Glutamatergic neuron (in vitro differentiated cells): ENCODE measurements at regions not wholly inside any gene's neighbourhood (a gene's known extent, or its start where the extent isn't known, plus 50 kb on each side); places are given as distances from the start of the nearest gene placed in this dataset.

Source experiments
- DNase-seq: peaks from one replicate; pipeline ENCODE4 v3.0.0; 2022
- H3K27ac Mint-ChIP-seq: one replicate; pipeline ENCODE4 v1.8.0; 2020; ENCODE audit warnings: mild to moderate bottlenecking, mixed read lengths, inconsistent platforms; ENCODE audit not compliant: unreplicated experiment
- H3K27me3 Mint-ChIP-seq: one replicate; pipeline ENCODE4 v1.8.0; 2020; ENCODE audit warnings: mild to moderate bottlenecking, moderate library complexity, mixed read lengths, inconsistent platforms; ENCODE audit not compliant: unreplicated experiment
- H3K36me3 Mint-ChIP-seq: one replicate; pipeline ENCODE4 v1.8.0; 2020; ENCODE audit warnings: mild to moderate bottlenecking, mixed read lengths, inconsistent platforms; ENCODE audit not compliant: unreplicated experiment
- H3K4me1 Mint-ChIP-seq: one replicate; pipeline ENCODE4 v1.8.0; 2020; ENCODE audit warnings: mild to moderate bottlenecking, low read depth, mixed read lengths, inconsistent platforms; ENCODE audit not compliant: unreplicated experiment
- H3K4me3 Mint-ChIP-seq: one replicate; pipeline ENCODE4 v1.8.0; 2020; ENCODE audit warnings: mild to moderate bottlenecking, mixed read lengths, inconsistent platforms; ENCODE audit not compliant: unreplicated experiment
- H3K9me3 Mint-ChIP-seq: one replicate; pipeline ENCODE4 v1.8.0; 2020; ENCODE audit warnings: mild to moderate bottlenecking, moderate library complexity, mixed read lengths, inconsistent platforms; ENCODE audit not compliant: unreplicated experiment
- TF ChIP-seq, protein P1 (sequence below): fragments of 200-600 bp; sonication (generic); IDR thresholded peaks from one replicate; pipeline ENCODE4 v1.5.0; 2021; ENCODE audit not compliant: partially characterized antibody, unreplicated experiment

DNA sequence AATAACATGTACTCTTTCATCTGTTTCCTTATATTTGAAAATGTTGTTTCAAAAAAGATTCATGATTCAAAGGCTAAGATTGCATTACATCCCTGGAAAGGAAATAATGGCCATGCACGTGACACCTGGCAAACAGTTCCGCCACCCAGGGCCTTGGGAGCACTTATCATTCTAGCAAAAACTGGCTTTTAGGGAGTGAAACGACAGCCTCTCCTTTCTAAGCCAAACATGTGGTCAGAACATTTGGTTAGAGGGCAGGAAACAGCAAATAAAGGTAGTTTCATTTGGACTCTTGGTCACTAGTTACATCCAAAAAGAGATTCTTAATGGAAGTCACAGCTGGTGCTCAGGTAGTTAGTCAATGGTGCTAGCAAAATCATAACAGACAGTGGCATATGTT lies 83.5 kb downstream of the FAS start:
- Mint-ChIP-seq H3K4me3 (no peak overlapping the region), H3K4me1 (peaks cover 9% of the 10 kb centered on the region), H3K36me3 (no peaks in the 10 kb centered on the region), H3K27ac (no peak overlapping the region), H3K9me3 (no peaks in the 10 kb centered on the region), H3K27me3 (peaks cover 1% of the 10 kb centered on the region)
- TF ChIP-seq, protein P1, sequence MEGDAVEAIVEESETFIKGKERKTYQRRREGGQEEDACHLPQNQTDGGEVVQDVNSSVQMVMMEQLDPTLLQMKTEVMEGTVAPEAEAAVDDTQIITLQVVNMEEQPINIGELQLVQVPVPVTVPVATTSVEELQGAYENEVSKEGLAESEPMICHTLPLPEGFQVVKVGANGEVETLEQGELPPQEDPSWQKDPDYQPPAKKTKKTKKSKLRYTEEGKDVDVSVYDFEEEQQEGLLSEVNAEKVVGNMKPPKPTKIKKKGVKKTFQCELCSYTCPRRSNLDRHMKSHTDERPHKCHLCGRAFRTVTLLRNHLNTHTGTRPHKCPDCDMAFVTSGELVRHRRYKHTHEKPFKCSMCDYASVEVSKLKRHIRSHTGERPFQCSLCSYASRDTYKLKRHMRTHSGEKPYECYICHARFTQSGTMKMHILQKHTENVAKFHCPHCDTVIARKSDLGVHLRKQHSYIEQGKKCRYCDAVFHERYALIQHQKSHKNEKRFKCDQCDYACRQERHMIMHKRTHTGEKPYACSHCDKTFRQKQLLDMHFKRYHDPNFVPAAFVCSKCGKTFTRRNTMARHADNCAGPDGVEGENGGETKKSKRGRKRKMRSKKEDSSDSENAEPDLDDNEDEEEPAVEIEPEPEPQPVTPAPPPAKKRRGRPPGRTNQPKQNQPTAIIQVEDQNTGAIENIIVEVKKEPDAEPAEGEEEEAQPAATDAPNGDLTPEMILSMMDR = no peak
- DNase-seq = no peak

GRCh38 chr10:89073719-89074118 lies 83.1 kb downstream of the FAS start:
- TF ChIP-seq, protein P1 = no peak

GRCh38 chr10:89069589-89069988 lies 79.0 kb downstream of the FAS start:
- H3K9me3 Mint-ChIP-seq = no peaks in the 10 kb centered on the region
- DNase-seq = no peak
- no peaks in the 10 kb centered on the region for H3K27me3 Mint-ChIP-seq
- TF ChIP-seq, protein P1 = no peak
- no peak overlapping the region for H3K27ac Mint-ChIP-seq
- H3K36me3 Mint-ChIP-seq = no peaks in the 10 kb centered on the region
- H3K4me1 Mint-ChIP-seq = peaks cover 7% of the 10 kb centered on the region
- H3K4me3 Mint-ChIP-seq = no peak overlapping the region

More at GRCh38 chr10:89073719-89074118, 83.1 kb downstream of the FAS start:
- no peak for DNase-seq
- Mint-ChIP-seq H3K27me3 (no peaks in the 10 kb centered on the region), H3K36me3 (no peaks in the 10 kb centered on the region), H3K27ac (no peak overlapping the region), H3K4me1 (peaks cover 9% of the 10 kb centered on the region), H3K4me3 (no peak overlapping the region), H3K9me3 (no peaks in the 10 kb centered on the region)
